Central memory CD4-positive, alpha-beta T cell (primary cell): ENCODE measurements at regions not wholly inside any gene's neighbourhood (a gene's known extent, or its start where the extent isn't known, plus 50 kb on each side); places are given as distances from the start of the nearest gene placed in this dataset.
"Not testable (repeated sequence)": the region's sequence is repeated elsewhere in the genome, so short reads cannot be mapped to it uniquely, and the experiment has no call there.

Source experiments
- DNase-seq: peaks from one replicate; pipeline ENCODE4 v3.0.0; 2022

DNA sequence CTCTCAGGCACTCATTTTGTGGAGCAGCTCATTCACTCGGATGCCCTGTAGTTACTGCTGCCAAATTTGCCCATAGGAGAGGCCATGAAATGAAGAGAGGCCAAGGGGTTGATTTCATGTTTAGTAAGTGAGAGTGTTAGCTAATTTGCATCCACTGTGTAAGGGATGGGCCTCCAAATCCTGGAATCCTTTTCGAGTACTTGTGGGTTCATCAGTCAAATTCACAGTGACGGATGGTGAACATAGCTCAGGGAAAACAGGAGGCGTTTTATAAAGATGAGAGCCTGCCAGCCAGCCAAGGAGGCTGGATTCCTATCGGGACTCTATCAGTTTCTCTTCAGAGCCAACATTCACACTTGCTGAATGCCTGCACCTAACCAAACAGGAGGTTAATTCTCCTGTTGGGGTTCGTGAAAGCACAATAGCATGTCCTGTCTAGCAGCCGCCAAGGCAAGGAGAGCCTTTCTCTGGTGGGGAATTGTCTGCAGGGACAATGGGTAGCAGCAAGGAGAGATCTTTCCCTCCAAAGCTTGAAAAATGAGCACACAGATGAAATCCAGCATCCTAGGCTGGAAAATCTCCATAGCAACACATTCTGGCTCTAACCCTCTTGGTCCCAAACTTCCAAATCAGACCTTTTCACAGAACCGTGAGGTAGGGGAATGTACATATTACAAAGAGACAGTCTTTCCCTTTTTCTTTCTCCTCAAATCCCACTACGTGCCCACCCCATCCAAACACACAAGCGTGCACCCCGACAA, 231.4 kb upstream of the ECI2 start:
- no peak for DNase-seq

DNA sequence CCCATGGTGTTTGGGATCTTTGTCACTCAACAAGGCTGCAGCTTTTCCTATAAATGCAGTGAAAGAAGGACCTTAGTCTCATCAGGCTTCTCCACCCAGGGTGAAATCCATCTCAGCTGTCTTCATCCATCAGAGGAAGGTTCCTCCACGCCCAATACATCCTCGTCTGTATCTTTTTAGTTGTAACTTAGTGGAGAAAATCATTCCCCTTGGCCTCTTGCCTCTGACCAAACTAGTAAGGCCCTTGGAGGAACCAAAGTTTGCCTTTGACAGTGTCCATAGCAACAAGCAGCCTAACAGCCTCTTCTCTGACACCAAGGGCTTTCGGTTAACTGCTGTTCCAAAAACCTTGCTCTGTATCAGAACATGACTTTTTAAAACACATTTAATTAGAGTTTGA, 230.3 kb upstream of the ECI2 start:
- no peak for DNase-seq

DNA sequence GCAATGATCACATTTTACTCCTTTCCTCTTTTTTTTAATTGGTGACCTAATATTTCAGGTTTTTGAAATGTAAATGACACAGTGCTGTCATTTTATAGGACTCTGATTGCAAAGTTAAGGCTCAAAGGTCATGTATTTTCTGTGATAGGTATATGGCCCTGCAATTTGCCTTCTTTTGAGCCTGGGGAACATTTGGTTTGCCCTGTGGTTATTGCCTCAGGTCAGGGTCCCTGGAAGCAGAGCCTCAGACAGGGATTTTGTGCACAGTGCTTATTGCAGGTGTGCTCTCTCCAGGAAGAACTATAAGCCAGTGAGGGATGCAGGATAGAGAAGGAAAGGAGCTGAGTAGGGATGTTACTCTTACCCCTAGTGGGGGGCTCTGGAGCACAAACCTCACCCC, 229.3 kb upstream of the ECI2 start:
- no peak for DNase-seq

DNA sequence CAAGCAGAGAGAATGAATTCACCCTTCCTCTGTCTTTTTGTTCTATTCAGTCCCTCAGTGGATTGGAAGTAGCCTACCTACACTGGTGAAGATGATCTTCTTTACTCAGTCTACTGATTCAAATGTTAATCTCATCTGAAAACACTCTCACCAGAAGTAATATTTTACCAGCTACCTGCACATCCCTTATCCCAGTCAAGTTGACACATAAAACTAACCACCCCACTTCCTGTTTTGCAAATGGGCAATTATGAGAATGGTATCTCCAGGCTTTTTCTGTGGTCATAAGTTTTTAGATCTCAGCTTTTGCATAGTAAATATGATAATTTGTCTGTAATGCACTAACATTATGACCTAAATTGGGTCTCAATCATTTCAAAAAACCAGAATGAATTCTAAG, 228.8 kb upstream of the ECI2 start:
- no peak for DNase-seq

DNA sequence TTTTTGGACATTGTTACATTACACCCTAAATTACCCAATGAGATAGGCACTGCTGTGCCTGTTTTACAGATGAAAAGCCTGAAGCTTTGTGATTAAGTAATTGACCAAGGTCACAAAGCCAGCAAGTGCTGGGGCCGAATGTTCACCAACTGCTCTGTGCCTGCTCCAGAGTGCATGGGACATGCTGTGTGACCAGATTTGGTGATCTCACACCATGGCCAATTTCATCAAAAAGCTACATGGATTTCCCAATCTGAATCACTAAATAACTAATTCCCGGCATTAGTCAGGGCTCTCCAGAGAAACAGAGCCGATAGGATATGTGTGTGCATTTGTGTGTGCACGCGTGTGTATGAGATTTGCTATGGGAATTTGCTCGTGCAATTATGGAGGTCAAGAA, 228.3 kb upstream of the ECI2 start:
- no peak for DNase-seq

DNA sequence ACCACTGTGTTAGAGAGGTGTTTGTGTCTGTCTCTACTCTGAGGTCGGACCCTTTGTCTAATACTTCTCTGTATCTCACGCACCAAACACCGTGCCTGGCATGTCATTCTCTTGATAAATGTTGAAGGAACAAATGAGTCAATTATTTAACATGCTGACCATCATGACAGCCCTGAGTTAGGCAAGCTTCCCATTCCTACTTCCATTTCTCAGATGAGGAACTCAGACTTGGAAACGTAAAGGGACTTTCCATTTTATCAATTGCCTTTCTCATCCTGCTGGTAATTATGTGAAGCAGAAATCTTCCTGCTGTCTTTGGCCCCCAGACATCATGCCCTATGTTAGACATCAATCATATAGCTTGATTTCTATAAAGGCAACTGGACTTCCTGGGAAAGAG, 227.0 kb upstream of the ECI2 start:
- no peak for DNase-seq

DNA sequence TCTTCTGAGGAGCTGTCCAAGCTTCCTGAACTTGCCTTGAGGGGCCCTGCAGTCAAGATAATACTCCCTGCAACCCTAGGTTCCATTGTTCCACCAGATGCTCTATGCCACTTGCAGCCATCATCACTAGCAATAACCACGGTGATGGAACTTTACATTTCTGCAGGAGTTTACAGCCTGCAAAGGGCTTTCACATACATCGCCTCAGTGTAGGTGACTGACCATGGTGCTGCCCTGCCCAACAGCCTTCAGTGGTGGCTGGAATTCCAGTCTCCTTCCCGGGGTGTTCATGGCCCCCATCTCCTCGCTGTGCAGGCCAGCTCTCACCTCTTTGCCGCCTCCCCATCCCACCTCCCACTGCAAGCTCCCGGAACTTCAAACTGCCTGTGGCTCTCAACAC, 225.5 kb upstream of the ECI2 start:
- DNase-seq: no peak

DNA sequence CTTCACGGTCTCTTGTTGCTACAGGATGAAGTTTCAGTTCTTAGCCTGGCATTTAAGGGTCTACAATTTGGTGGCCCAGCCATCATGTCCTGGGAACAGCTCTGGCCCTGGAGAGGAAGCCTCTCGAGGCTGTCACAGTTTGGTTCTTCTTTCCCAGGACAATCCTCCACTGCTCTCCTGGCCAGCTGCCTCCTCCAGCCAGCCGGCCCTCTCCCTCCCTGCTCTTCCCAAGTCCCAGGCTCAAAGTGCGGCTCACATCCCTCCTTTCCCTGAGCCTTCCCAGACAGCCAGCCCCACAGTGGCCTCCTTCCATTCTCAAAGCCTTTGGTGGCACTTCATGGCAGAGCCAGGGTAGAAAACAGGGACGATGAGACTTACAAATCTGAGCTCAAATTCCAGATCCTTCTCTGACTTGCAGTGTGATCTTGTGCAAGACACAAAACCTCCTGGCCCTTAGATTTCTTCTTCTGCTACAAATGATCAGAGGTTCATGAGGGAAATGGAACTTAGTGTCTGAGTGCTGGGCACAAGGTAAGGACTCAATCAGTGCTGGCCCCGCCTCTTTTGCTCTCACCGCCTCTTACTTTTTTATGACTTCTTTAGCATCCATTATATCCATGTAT, 223.8 kb upstream of the ECI2 start:
- DNase-seq: no peak

DNA sequence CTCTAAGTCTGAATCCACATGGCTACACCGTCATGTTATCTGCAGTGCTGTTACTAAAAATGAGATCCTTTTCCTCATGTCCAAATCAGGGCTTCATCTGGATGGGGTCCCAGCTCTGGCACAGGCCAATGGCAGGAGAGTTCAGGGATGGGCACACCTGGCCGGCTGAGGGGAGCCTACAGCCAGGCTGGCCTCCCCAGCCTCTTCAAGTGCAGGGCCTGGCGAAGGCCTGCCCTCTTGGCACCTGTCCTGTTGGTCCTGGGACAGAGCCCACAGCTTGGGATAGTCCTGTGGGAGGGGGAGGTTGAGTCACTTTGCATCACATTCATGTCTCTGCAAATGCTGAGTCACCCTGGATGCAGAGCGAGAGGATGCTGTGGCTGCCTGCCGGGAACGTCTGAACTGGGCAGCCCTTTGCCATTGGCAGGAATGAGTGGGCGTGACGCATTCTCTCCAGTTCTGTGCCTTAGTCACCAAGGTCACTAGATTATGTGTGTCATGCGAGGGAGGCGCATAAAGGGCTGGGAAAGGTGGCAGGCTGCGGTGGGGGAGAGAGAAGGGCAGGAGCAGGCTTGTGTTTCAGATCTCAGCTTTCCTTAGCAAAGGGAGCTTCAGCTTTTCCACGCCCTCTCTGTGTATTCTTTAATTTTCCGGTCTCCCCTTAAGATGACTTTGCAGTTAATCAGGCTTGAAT, 223.2 kb upstream of the ECI2 start:
- DNase-seq: no peak

DNA sequence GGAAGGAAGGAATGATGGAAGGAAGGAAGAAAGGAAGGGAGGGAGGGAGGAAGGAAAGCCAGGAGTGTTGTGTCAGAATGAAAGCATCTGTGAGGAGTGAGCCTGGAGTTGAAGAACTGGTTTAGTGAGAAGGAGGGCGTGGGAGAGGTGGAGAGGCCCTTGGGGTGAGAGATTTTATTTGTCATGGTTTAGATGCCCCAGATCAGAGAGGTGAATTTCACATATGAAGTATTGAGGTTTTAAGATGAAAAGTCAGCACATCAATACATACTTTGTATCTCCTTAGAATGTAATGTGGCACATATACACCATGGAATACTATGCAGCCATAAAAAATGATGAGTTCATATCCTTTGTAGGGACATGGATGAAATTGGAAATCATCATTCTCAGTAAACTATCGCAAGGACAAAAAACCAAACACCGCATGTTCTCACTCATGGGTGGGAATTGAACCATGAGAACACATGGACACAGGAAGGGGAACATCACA, 222.3 kb upstream of the ECI2 start:
- DNase-seq: not testable (repeated sequence)

DNA sequence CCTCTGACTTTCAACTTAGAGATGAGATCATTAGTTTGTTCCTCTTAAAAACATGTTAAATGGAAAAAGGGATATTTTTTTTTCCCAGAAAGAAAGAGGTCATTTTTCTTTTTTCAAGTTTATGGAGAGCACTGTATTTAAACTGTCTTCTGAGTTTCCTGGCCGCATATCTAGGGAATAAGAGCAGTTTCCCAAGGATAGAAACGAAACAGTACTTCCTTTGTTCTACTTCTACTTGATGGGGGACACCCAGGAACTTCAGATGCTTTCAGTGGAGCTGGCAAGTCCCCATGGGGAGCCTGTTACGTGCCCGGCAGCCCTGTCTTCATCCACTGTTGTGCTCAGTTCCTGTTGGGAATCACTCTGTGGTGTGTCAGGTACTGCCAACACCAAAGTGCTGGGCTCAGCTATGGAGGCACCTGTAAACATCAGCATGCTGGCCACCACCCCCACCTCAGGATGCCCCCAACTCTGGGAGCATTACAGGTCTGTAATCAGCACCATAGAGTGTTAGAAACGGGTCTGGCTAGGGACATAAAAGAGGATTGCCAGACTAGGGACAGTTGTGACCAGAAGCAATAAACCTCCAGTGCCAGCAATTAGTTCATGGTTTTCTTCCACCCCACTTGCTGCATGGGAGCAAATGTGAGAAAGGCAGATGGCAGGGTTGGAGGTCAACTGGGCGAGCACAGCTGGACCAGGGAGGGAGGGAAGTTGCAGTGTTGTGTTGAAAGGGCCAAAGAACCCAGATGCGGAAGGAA, 221.7 kb upstream of the ECI2 start:
- no peak for DNase-seq

DNA sequence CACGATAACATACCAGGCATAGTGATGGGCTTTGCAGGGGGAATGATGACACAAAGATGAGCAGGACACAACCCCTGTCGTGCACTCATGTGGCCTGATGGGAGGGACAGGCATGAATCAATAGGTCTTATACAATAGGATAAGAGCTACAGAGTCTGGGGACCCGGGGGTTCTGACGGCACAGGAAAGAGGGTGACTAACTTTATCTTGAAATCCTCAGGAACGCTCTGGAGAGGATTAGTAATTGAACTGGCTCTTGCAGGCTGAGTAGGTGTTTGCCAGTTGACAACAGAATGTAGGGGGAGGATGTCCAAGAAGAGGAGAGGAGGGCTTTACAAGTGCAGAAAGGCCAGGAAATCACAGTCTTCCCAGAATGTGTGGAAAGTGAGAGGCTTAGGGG, 219.9 kb upstream of the ECI2 start:
- DNase-seq: no peak

DNA sequence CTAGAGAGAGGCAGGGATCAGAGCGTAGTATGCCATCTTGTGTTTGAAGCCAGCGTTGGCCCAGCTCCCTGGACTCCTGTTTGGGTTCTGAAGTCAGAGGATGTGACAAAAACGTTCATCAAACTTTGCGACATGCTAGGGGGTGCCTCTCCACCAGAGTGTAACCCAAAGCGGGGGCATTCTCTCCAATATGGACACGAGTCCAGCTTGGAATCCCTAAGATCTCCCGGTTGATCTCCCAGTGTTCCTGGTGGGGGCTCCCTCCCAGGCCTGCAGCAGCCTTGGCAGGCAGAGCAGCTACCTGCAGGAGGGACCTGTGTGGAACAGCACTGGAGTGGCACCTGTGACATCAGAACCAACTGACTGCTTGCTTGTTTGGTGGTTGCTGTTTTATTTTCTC, 218.8 kb upstream of the ECI2 start:
- no peak for DNase-seq

DNA sequence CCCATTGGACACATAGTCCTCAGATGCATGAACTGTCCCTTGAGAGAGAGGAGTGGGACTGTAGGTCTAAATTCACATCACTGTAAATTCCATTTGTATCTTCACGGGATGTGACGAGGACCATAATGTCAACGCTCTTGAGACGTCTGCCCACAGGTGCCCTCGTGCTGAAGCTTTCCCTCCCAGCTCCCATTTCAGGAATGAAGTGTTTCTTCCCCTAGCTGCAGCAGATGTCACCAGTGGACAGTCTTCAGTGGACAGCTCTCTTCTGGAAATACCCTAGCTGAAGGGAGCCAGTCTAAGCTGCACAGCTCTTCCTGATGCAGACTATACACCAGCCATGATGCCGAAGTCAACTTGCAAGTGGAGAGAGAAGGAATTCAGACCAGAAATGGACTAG, 217.4 kb upstream of the ECI2 start:
- DNase-seq: no peak

DNA sequence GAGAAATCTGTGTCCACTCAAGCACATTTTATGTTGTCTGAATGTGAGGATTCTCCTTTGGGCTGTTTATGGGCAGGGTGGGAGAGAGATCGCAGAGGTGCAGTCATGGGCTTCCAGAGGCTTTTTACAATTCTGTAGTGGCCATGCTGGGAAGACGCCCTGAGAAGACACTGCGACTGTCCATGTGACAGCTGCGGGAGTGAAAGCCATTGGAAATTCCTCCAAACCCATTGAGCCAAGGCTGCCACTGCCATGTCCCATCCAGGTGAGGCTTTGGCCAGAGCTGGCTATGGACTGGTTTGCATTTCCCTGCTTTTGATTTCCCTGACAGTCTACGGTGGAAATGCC, 216.9 kb upstream of the ECI2 start:
- no peak for DNase-seq

DNA sequence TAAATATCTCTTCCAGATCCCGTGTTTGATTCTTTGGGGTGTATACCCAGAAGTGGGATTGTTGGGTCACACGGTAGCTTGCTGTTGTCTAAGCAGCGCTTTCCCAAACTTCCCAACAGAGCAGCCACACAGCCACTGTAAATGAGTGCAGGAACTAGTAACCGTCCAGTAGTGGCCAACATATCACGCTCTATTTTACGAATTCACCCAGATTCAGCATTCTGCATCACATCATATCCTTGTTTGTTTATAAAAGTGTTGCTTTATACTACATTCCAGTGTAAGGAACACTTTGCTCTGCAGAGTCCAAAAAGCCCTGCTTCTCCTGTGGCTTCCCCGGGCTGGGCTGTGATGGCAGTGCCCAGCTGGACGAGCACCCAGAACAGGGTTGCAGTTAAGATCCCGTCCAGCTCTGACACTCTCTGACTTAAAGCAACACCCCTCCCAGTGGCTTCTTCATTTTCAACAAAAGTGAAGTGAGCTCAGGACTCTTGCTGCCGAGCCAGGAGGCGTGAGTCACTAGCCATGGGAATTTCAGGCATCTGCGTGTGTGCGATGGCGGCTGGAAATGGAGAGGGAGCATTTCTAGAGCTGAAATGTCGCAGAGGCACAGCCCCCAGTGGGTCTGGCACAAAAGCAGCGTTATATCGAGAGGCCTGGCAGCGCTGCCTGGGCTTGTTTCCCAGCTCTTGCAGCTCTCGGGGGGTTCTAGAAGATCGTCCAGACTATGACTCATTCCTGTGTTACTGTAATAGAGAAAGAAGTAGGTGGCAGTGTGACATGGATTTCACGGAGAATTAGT, 216.3 kb upstream of the ECI2 start:
- DNase-seq: no peak

DNA sequence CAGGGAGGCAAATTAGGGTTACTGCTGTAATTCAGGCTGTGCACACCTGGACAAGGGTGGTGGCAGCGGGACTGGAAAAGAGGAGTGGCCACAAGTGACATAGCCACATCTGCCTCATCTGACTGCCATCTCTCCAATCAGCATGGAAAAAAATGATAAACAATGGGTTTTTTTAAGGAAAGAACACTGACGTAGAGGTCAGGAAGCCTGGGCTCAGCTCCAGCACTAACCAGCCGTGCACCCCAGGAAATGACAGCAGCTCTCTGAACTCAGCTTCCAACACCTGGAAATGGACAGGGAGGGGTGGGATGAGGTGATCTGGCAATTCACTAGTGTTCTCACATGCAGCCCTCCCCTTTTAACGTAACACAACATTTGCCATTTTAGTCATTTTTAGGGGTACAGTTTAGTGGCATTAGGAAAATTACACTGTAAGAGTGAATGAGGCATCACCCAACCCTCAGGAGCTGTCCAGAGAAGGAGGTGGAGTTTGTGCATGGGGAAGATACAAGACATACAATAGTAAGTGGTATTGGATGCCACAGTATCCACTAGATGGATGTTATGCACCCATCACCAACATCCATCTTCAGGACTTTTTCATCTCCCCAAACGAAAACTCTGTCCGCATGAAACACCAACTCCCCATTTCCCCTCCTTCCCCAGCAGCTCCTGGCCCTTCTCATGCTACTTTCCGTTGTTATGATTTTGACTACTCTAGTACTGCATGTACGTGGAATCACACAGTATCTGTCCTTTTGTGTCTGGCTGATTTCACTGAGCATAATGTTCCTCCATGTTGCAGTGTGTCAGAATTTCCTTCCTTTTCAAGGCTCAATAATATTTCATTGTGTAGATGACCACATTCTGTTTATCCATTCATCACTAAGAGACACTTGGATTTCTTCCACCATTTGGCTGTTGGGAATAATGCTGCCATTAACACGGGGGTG, 215.5 kb upstream of the ECI2 start:
- no peak for DNase-seq

DNA sequence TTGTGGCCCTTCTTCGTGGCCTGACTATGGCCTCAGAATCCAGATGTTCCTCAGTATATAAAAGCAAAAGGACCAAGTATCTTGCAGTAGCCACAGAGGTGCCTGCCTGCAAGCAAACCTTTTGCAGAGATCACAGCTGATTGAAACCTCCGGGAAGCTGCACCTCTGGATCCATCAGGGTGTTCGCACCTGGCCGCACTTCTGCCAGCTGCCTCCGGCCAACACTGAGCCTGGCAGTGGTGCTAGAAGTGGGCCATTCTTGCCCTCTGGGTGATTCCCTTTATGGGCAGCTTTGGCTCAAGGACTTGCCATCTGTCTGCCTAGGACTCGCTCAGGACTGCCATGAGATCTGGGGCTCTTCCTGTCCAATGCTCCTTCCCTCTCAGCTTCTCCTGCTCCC, 214.6 kb upstream of the ECI2 start:
- DNase-seq: no peak

DNA sequence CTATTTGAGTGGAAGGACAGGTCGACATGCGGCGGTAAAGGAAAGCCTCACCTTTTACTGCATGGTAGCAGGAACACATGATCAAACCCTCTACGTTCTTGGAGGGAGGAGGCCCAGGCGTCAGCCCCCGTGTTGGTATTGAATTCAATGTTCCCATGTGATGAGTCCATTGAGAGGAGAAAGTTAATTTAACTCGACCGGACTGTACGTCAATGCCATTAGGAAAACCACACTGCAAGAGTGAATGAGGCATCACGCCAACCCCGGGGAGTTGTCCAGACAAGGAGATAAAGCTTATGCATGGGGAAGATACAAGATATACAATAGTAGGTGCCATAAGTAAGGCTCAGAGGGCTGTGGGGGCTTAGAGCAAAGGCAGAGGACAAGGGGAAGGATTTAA, 213.9 kb upstream of the ECI2 start:
- DNase-seq: no peak

DNA sequence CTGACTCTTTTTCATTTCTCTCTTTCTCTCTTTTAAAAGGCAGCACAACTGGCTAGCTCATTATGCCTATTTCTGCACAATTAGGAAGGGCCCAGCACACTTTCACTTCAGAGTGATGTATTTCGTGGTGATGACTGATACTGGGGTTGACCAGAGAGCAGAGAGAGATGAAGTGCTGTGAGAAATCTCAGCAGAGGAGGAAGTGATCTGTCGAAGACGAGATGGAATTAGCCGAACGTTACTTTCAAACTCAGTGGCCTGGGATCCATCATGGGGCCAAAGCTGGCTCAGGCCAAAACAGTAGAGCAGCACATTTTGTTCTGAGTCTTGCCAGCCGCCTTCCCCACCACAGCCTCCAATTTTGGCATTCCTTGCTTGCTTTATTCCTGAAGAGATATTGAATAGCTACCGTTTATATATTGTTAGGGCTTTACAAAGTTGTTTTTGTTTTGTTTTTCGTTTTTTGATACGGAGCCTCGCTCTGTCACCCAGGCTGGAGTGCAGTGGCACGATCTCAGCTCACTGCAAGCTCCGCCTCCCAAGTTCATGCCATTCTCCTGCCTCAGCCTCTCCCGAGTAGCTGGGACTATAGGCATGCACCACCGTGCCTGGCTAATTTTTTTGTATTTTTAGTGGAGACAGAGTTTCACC, 213.2 kb upstream of the ECI2 start:
- no peak for DNase-seq

DNA sequence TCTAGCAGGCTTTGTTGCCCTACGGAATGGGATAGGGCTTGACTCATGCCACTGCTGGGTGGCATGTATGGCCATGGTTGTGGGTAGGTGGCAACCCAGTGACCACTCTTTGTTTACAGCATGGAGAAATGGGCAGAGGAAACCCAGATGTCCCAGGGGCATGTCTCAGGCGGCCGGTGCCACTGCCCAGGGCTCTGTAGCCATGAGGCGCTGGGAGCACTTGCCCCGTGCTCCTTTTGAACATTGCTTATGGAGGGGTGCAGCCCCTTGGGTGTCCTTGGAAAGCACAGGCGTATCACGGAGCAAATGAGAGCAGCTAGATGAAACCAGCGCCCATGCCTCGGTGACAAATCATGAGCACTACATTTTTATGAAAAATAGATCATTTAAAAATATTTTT, 212.5 kb upstream of the ECI2 start:
- DNase-seq: no peak
